ENCODE measurements at regions not wholly inside any gene's neighbourhood (a gene's known extent, or its start where the extent isn't known, plus 50 kb on each side); places are given as distances from the start of the nearest gene placed in this dataset.
"Not testable (repeated sequence)": the region's sequence is repeated elsewhere in the genome, so short reads cannot be mapped to it uniquely, and the experiment has no call there.

- Mint-ChIP-seq H3K27me3 (ENCODE audit: insufficient read depth) (no peaks in the 10 kb centered on the region), H3K9me3 (no peaks in the 10 kb centered on the region), H3K36me3 (ENCODE audit: low read depth) (no peaks in the 10 kb centered on the region), H3K4me3 (no peak overlapping the region), H3K27ac (no peak overlapping the region), H3K4me1 (ENCODE audit: low read depth) (no peaks in the 10 kb centered on the region)
- DNase-seq (ENCODE audit: low spot score) = no peak
- intact Hi-C loops (cut with micrococcal nuclease) = no loop called here
These were observed 92.8 kb upstream of the KMT2C start for GRCh38 chr7:152528612-152529011.

DNA sequence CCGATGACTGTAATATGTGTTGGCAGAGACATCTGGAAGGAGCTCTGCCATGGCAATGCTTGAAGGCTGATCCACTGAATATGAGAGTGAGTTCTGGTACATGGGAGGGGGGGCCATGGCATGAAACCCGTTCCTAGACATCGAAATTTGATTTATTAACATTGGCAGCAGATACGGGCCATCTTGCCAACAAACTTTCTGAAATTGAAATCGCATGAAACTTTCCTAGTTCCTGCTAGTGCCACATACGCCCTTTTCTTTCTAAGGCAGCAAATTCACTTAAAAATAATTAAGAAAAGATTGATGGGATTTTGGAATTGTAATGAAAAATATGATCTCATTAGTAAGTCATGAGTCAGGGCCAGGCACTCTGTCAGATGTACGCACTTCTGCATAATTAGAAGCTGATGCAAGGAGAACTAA is 91.8 kb upstream of the KMT2C start:
- Mint-ChIP-seq H3K4me3 (no peak overlapping the region), H3K27me3 (ENCODE audit: insufficient read depth) (no peaks in the 10 kb centered on the region)

GRCh38 chr7:152523916-152524315 is 88.1 kb upstream of the KMT2C start:
- Mint-ChIP-seq H3K4me3 (no peak overlapping the region), H3K27ac (no peak overlapping the region), H3K27me3 (ENCODE audit: insufficient read depth) (peaks cover 2% of the 10 kb centered on the region), H3K9me3 (peaks cover 5% of the 10 kb centered on the region), H3K4me1 (ENCODE audit: low read depth) (no peaks in the 10 kb centered on the region), H3K36me3 (ENCODE audit: low read depth) (no peaks in the 10 kb centered on the region)
- intact Hi-C loops (cut with micrococcal nuclease) = no loop called here
- no peak for DNase-seq (ENCODE audit: low spot score)

More for the DNA sequence above, 91.8 kb upstream of the KMT2C start:
- no peak for DNase-seq (ENCODE audit: low spot score)
- intact Hi-C loops (cut with micrococcal nuclease) = no loop called here
- no peaks in the 10 kb centered on the region for H3K4me1 Mint-ChIP-seq (ENCODE audit: low read depth)
- H3K36me3 Mint-ChIP-seq (ENCODE audit: low read depth) = no peaks in the 10 kb centered on the region
- no peaks in the 10 kb centered on the region for H3K9me3 Mint-ChIP-seq
- H3K27ac Mint-ChIP-seq = no peak overlapping the region

DNA sequence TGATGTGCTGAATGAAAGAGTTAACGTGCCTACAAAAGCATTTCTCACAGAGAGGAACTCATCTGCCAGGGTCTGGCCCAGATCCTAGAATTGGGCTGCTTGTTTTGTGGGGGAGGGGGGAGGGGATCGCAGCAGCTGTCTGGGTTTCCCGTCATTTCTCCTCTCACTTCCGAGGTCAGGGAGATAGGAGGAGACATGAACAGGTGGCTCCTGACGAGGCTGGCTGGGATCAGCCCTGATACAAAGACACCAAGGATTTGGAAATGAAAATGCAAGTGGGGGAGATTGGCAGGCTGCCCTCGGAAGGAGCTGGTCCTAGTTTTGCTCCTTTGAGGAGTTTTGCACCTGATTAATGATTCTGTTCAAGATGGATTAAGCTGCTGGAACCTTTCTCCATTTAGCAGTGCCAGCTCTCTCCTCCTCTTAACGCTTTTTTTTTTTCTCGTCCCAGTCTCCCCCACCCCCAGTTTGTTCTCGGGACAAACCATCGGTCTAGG is 86.8 kb upstream of the KMT2C start:
- Mint-ChIP-seq H3K4me3 (no peak overlapping the region), H3K27ac (no peak overlapping the region), H3K4me1 (ENCODE audit: low read depth) (no peaks in the 10 kb centered on the region), H3K36me3 (ENCODE audit: low read depth) (no peaks in the 10 kb centered on the region), H3K9me3 (peaks cover 16% of the 10 kb centered on the region), H3K27me3 (ENCODE audit: insufficient read depth) (peaks cover 2% of the 10 kb centered on the region)
- intact Hi-C loops (cut with micrococcal nuclease) = no loop called here
- DNase-seq (ENCODE audit: low spot score) = no peak

GRCh38 chr7:152521420-152522337 is 85.9 kb upstream of the KMT2C start:
- no peak for DNase-seq (ENCODE audit: low spot score)
- no peaks in the 10 kb centered on the region for H3K4me1 Mint-ChIP-seq (ENCODE audit: low read depth)
- H3K27ac Mint-ChIP-seq = no peak overlapping the region
- peaks cover 16% of the 10 kb centered on the region for H3K9me3 Mint-ChIP-seq
- no peaks in the 10 kb centered on the region for H3K36me3 Mint-ChIP-seq (ENCODE audit: low read depth)
- peaks cover 2% of the 10 kb centered on the region for H3K27me3 Mint-ChIP-seq (ENCODE audit: insufficient read depth)
- H3K4me3 Mint-ChIP-seq = no peak overlapping the region
- intact Hi-C loops (cut with micrococcal nuclease) = no loop called here

GRCh38 chr7:152520861-152521302 is 85.1 kb upstream of the KMT2C start:
- no peak overlapping the region for H3K4me3 Mint-ChIP-seq
- no peaks in the 10 kb centered on the region for H3K36me3 Mint-ChIP-seq (ENCODE audit: low read depth)
- no peak overlapping the region for H3K27ac Mint-ChIP-seq
- no peaks in the 10 kb centered on the region for H3K4me1 Mint-ChIP-seq (ENCODE audit: low read depth)
- DNase-seq (ENCODE audit: low spot score) = no peak
- H3K9me3 Mint-ChIP-seq = peaks cover 16% of the 10 kb centered on the region
- intact Hi-C loops (cut with micrococcal nuclease) = no loop called here
- peaks cover 2% of the 10 kb centered on the region for H3K27me3 Mint-ChIP-seq (ENCODE audit: insufficient read depth)

- Mint-ChIP-seq H3K27ac (no peak overlapping the region), H3K4me1 (ENCODE audit: low read depth) (no peaks in the 10 kb centered on the region), H3K36me3 (ENCODE audit: low read depth) (no peaks in the 10 kb centered on the region), H3K4me3 (no peak overlapping the region), H3K9me3 (peaks cover 16% of the 10 kb centered on the region), H3K27me3 (ENCODE audit: insufficient read depth) (peaks cover 2% of the 10 kb centered on the region)
- intact Hi-C loops (cut with micrococcal nuclease) = no loop called here
- no peak for DNase-seq (ENCODE audit: low spot score)
These were observed 83.5 kb upstream of the KMT2C start for GRCh38 chr7:152519290-152519689.

- H3K4me3 Mint-ChIP-seq = no peak overlapping the region
- H3K9me3 Mint-ChIP-seq = peaks cover 16% of the 10 kb centered on the region
- intact Hi-C loops (cut with micrococcal nuclease) = no loop called here
- DNase-seq (ENCODE audit: low spot score) = no peak
- H3K36me3 Mint-ChIP-seq (ENCODE audit: low read depth) = no peaks in the 10 kb centered on the region
- H3K27ac Mint-ChIP-seq = no peak overlapping the region
- H3K4me1 Mint-ChIP-seq (ENCODE audit: low read depth) = no peaks in the 10 kb centered on the region
- H3K27me3 Mint-ChIP-seq (ENCODE audit: insufficient read depth) = no peaks in the 10 kb centered on the region
These were observed 80.4 kb upstream of the KMT2C start for GRCh38 chr7:152516216-152516615.

GRCh38 chr7:152515266-152515950 is 79.6 kb upstream of the KMT2C start:
- intact Hi-C loops (cut with micrococcal nuclease); H3K27me3 Mint-ChIP-seq (ENCODE audit: insufficient read depth); H3K4me3 Mint-ChIP-seq; H3K36me3 Mint-ChIP-seq (ENCODE audit: low read depth); H3K27ac Mint-ChIP-seq; DNase-seq (ENCODE audit: low spot score); H3K4me1 Mint-ChIP-seq (ENCODE audit: low read depth): not testable (repeated sequence)
- H3K9me3 Mint-ChIP-seq = peaks cover 16% of the 10 kb centered on the region

DNA sequence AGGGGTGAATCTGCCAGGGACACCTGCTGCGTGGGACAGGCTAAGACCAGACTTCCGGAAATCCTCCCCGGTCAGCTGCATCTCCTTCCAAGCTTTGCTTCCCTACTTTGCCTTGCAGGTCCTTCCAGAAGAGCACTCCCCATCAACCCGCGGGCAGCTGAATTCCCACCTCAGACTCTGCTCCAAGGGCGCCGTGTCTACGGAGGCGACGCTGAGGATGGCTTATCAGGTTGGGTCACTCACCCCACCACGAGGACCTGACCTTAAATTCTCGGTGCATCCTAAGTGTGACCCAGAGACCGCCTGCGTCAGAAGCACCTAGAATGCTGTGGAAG is 78.9 kb upstream of the KMT2C start:
- intact Hi-C loops (cut with micrococcal nuclease) = no loop called here

DNA sequence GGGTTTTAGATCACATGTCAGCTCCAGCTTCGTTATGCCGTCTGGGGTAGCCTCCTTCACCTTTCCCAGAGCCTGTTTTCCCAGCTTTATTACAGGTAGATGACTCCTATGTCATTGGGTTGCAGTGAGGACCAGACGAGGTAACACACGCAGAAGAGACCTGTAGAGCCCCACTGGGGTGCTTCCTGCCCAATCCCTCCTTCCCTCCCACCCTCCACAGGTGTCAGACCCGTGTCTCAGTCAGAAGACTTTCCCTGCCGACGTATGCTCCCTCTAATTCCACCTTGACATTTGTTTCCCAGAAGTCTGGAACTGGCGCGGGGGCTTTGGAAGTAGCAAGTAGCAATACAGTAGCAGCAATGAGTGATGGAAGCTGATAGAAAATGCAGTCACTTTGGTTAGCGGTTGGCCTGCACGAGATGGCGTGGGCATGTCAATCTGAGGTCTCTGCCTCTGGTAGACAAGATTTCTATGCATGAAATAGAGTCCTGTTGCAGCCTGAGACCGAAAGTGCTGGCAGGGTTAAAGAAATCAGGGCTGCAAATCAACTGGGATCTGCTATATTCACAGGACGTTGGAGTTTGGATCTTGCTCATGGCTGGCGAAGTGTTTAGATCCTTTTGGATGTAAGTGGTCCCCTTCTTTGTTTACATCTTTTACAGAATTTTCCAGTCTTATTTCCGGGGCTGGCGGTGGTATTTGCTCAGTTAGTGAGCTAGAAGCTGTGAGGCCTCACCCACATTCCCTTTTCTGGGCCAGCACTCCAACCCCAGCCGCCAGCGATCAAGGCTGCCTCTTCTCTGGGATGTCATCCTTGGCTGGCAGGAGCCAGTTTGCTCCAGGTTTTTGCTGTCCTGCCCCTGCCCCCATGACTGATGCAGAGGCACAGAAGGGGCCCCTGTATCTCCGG is 78.3 kb upstream of the KMT2C start:
- no peak overlapping the region for H3K4me3 Mint-ChIP-seq
- DNase-seq (ENCODE audit: low spot score) = no peak
- H3K27ac Mint-ChIP-seq = no peak overlapping the region
- no peaks in the 10 kb centered on the region for H3K4me1 Mint-ChIP-seq (ENCODE audit: low read depth)
- no peaks in the 10 kb centered on the region for H3K36me3 Mint-ChIP-seq (ENCODE audit: low read depth)
- H3K9me3 Mint-ChIP-seq = peaks cover 13% of the 10 kb centered on the region
- intact Hi-C loops (cut with micrococcal nuclease) = no loop called here
- H3K27me3 Mint-ChIP-seq (ENCODE audit: insufficient read depth) = peaks cover 2% of the 10 kb centered on the region

More for the DNA sequence above, 78.9 kb upstream of the KMT2C start:
- Mint-ChIP-seq H3K4me3 (no peak overlapping the region), H3K9me3 (peaks cover 16% of the 10 kb centered on the region), H3K27me3 (ENCODE audit: insufficient read depth) (no peaks in the 10 kb centered on the region), H3K27ac (no peak overlapping the region), H3K4me1 (ENCODE audit: low read depth) (no peaks in the 10 kb centered on the region), H3K36me3 (ENCODE audit: low read depth) (no peaks in the 10 kb centered on the region)
- no peak for DNase-seq (ENCODE audit: low spot score)

GRCh38 chr7:152512706-152513105 is 76.9 kb upstream of the KMT2C start:
- H3K36me3 Mint-ChIP-seq (ENCODE audit: low read depth) = no peaks in the 10 kb centered on the region
- no peak overlapping the region for H3K27ac Mint-ChIP-seq
- H3K4me3 Mint-ChIP-seq = peak overlapping the region; percentile 19
- peaks cover 5% of the 10 kb centered on the region for H3K27me3 Mint-ChIP-seq (ENCODE audit: insufficient read depth)
- DNase-seq (ENCODE audit: low spot score) = no peak
- intact Hi-C loops (cut with micrococcal nuclease) = no loop called here
- no peaks in the 10 kb centered on the region for H3K4me1 Mint-ChIP-seq (ENCODE audit: low read depth)
- peaks cover under 1% of the 10 kb centered on the region for H3K9me3 Mint-ChIP-seq
